HG03565 (cell line): ENCODE measurements at regions not wholly inside any gene's neighbourhood (a gene's known extent, or its start where the extent isn't known, plus 50 kb on each side); places are given as distances from the start of the nearest gene placed in this dataset.

Experiments used
- ATAC-seq: cut with Tn5 transposase; IDR thresholded peaks from one replicate; pipeline ENCODE4 v1.9.1; 2021; ENCODE audit warnings: mild to moderate bottlenecking, moderate library complexity; ENCODE audit not compliant: unreplicated experiment

DNA sequence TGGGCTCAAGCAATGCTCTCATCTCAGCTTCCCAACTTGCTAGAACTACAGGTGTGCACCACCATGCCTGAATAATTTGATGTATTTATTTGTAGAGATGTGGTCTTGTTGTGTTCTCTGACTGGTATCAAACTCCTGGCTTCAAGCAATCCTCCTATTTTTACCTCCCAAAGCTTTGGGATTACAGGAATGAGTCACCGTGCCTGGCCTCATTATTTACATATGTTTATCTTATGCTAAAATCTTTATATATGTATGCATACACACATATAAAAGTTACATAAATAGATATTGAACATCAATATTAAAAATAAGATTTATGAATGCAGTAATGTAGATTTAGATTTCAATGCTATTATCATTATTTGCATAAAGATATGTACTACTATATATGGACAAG is 1634.5 kb upstream of the LRRTM3 start:
- no peak for ATAC-seq

DNA sequence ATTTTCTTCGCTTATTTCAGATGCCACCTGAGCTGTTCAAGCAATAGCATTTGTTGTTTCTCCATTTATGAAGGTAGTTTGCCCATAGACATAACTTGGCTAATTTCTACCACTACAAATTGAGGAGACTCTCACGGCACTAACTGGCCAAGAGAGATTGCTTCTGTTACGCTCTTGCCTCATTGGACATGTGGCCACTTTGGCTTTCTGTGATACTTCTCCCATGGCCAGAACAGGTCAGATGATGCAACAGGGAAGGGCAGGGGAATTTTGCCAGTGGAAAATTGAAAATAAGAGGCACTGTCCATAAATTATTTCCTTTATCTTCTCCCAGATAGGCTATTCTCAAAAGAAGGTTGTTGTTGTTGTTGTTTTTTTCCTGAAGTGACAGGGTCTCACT is 1633.3 kb upstream of the LRRTM3 start:
- ATAC-seq: no peak

DNA sequence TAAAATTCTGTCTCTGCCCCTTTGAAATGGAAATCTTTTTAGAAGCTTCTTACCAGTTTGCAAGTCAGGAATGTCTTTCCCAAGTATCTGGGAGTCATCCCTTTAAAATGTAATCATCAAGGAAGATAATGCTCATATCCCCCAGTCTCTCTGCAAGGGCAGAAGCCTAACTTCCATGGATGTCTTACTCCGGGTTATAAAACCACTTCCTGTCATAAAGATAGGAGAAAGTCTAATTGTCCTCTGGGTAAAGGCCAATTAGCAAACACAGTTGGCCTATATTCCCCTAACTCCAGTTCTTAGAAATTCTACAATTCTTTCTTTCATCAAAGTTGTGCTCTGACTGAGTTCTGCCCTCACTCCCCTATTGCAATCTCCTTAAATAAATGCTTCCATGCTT is 1631.5 kb upstream of the LRRTM3 start:
- ATAC-seq: no peak

DNA sequence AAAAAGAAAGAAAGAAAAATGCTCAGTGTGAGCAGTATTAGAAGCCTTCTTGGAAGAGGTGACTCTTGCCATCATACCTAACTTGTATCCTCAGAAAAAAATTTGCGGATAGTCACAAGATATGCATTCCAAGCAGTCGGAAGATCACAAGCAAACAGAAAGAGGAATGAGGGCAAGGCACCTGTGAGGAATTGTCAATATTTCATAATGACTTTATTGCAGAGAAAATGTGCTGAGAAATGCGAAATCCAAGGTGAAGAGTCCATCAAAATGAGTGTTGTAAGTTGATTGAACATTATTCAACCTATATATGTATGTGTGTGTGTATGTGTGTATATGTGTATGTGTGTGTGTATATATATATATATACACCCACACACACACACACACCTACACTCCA is 1624.7 kb upstream of the LRRTM3 start:
- no peak for ATAC-seq

DNA sequence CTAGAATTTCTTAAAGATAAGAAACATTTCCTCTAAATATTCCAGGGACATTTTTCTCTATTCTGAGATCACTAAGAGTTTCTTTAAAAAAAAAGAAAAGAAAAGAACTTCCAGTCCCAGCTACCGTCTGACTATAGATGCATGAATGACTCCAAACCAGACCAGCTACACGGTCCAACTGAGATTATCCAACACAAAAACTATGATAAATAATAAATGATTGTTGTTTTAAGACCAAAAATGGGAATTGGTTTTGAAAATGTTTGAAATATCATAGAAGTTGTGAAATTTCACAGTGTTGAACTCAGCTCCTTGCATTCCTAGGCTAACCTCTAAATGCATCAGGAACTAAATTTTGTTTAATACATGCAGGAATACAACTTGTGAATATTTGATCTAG is 1619.6 kb upstream of the LRRTM3 start:
- no peak for ATAC-seq

DNA sequence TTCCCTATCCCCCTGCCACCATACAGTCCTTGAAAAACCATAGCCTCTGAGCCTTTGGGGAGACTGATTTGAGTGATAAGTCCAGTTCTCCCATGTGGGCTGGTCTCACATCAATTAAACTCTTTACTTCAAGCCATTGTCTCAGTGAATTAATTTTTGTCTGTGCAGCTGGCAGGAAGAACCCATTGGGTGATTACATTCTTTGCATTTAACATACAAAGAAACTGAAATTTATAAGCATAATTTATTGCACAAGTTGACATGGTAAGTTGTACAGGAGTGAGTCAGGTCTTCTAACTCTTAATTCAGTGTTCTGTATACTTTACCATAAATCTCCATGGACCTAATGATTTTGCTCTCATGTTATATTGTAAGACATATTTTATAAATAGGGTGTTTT is 1613.0 kb upstream of the LRRTM3 start:
- no peak for ATAC-seq

DNA sequence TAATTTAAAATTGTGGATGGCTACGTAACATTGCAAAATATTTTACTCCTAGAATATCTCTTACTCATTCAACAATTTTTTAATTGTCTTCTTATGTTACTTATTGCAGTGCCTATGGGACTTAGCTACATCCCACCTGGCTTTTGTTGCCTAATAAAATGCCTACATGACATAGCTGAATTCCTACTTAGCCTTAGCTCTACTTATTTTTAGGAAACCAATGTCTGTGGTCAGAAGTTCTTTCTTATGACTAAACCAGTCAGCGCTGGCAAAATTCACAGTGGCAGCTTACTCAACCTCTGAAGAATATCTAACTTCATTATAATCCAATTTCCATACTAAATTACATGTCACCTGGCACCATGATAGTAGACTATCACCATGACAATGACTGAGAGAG is 1612.4 kb upstream of the LRRTM3 start:
- no peak for ATAC-seq

DNA sequence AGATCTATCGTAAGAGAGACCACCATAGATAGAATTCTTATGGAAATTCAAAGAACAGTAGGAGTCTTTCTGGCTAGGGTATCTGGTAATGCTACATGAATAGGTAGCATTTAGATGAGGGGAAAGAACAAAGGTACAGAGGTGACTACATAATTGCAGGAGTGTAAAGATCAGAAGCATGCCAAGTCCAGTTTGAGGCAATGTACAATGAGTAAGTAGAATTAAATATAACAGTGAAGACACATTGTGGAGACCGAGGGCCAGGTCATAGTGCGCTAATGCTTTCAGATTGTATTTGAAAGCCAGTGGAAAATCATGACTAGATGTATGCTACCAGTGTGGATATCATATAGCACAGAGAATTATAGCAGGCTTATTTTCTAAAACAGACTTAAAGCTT is 1611.6 kb upstream of the LRRTM3 start:
- no peak for ATAC-seq

DNA sequence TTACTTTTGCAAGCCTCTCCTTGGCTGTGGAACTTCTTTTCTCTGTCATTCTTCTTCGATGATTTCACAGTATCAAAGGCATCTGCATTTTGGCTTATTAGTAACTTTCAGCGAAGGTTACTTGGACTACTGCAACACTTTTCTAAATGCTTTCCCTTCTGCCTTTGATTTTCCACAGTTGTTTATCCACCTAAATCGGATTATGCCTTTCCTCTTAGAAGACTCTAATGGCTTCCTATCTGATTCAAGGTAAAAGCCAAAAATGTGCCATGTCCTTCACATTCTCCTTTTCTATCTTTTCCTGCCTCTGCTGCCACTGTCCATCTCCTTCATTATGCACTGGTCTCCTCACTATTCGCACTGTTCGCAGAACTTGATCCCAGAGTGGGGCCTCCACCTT is 1606.3 kb upstream of the LRRTM3 start:
- no peak for ATAC-seq

DNA sequence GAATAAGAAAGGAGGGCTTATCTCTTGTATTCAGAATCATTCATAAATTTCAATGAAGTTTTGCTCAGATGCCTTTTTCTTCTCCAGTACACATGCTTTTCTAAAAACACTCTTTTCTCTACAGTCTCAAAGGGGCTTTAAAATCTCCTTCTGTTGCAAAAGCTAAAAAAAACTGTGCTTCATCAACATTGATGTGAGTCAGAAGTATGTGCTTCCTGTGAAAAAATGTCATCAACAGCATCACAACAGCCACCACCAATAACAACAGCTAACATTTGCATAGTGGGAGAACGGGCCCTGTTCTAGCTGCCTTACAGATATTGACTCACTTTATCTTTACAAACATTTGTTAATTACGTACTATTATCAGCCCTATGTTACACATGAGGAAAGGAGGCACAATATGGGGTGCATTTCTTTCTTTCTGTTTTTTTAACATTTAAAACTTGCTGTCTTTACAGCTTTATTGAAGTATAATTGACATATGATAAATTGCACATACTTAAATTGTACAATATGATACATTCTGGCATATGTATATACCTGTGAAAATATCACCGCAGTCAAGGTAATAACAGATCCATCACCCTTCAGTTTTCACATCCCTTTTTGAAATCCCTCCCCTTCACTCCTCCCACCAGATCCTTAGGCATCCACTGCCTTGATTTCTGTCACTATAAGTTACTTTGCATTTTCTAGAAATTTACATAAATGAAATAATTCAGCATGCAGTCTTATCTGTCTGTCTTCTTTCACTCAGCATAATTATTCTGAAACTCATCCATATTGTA is 1605.4 kb upstream of the LRRTM3 start:
- ATAC-seq: no peak

DNA sequence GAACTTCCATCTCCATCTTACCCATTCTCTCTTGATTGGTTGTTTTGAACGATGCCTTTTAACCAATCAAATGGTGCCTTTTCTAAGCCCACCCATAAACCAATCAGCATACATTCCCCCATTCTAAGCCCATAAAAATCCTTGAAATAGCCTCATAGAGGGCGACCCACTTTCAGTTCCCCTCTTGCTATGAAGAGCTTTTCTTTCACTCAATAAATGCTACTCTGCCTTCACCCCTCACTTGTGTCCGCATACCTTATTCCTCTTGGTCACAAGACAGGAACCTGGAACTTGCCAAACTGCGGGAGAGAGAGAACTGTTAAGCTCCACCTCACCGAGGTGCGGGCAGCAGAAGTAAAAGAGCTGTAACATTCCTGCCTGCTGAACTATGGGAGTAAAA is 1602.0 kb upstream of the LRRTM3 start:
- no peak for ATAC-seq

DNA sequence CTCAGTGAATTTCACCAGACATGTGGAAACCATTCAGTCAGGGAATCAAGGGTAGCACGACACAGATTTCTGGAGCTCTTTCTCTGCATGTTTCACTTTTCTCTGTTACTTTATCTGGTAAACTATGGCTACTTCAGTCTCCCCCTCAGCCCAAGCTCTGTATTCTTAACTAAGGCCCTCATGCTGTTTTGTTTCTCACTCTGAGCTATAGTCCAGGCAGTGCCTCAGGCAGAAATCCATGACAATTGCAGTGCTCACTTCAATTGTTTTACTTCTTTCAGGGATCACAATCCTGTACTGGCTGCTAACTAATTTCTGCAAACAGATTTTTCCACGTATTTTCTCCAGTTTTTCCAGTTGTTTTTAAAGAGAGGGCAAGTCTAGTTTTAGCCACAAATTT is 1599.9 kb upstream of the LRRTM3 start:
- ATAC-seq: no peak

DNA sequence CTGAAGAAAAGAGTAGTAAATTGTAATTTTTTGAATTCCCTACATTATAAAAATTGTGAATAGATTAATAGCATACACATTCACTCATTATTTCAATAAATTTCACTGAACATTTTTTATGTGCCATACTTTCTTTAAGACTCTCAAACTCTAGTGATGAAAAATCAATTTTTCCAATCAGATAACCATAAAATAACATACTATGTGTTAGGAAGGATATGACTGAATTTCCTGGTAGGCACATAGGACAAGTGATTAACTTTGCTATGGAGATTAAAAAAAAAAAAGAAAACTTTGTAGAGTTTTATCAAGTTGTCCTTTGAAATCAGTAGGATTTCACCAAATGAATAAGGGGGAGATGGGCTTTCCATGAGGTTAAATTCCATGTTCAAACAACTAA is 1597.3 kb upstream of the LRRTM3 start:
- ATAC-seq: no peak

DNA sequence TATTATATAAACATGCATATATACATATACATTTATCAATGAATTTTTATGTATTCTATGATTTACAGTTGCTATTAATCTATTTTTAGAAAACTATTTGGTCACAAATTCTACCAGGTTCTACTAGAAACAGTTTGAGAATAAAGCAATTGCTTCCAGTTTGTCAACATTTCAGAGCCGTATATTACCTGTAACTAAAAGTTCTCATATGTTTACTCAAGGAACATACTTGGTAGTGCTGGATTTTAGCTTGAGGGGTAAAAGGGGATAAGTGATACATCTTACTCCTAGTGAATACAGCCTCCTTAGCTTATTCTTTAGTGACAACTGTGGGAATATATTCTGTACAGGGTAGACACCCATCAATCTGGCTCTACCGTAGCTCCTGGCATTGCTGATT is 1590.5 kb upstream of the LRRTM3 start:
- ATAC-seq: no peak

DNA sequence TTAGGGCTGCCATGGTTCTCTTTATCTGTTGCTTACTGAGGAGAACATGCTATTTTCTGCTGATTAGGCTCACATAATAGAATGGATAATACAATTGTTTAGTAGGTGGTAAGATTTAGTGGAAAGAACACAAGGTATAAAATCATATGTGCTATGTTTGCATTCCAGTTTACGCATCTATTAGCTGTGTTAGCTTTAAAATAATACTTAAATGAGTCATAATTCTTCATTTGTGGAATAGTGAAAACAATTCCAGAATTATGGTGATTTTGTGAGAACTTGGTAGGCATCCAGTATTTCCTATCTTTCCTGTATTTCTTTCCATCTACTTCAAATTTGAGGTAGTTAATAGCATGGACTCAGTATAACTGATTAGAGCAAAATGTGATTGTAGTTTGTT is 1585.5 kb upstream of the LRRTM3 start:
- ATAC-seq: no peak

DNA sequence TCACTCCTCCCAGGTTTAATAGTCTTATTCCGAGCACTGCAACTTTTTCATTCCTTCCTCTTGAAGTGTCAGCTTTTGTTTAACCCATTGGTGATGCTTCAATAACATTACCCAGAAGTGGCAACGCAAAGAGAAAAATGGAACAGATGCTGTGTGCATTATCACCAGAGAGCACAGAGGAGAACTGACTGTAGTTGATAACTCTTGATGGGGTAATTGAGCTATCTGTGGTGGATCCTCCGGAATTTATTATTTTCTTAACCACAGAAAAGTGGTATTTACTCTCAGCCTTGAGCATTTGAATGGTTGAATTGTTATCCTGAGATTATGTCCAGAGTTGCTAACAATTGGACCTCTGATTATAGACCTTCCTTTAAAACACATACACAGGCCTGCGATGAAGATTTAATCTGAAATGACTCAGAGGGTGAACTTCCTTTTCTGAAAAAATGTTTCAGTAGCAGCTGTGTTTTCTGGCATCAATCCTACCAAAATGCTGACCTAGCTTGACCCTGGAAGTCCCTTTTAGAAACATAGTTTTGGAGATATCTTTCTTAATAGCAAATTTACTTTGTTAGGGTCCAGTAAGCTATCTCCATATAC is 1584.4 kb upstream of the LRRTM3 start:
- ATAC-seq: no peak

DNA sequence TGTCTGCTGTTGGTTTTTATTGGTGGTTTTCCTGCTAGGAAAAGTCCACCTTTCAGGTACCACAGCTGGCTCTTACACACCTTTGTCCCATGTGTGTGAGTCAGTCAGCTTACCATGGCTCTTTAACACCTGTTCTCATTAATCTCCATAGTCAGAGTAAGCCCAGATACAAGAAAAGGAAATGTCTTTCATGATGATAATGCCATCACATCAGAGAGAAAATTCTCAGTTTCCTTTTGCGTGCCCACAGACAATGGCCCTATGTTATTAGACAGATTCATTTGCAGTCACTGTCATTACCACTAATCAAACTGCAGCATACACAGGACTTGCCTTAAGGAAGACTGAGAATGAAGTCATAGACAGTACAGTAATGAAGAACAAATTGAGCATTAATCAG is 1583.6 kb upstream of the LRRTM3 start:
- ATAC-seq: no peak

DNA sequence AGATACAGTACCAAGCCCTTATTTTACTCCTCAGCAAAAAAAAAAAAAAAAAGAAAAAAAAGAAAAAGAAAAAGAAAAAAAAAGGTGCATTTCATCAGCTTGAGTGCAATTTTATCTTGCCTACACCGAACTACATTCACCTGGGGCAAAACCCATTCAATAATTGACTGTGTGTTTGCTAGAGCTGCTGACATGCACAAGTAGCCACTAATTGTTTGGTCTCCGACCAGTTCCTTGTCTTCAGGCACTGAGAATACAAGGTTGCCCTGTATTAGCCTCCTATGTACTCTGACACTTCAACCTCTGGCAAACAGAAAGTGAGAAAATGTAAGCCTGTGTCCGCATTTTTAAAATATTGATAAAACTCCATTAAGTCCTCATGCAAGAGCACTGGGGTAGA is 1579.4 kb upstream of the LRRTM3 start:
- ATAC-seq: no peak

DNA sequence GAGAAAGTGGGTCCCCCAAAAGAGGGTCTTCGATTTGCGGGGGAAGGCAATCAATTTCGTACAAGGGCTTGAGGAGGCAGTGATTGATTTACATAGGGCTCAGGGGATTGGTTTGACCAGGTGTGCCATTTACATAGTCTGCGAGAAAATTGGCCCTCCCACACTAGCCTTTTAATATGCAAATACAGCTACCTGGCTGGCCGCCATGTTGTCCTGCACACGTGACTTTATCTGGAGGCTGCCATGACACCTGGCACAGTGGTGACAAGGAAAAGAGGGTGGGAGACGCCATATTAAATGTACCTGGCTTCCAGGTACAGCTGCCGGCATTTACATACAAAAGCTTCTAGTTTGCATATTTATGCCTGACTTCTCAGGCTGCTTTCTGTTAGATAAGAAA is 1577.2 kb upstream of the LRRTM3 start:
- no peak for ATAC-seq

DNA sequence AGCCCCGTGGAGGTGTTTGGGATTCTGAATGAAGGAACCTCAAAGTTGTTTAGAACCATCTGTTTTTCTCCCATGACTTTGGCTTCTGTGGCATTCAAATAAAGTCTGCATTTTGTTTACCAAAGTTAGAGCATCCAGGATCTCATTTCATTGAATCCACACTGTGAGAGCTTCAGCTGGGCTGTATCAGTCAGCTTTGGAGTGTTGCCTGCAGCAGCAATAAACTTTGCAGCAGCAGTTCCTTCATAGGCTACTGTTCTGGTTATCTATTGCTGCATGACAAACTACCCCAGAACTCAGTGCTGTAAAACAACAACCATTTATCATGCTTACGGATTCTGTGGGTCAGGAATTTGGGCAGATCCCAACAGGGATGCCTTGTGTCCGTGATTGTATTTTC is 1575.2 kb upstream of the LRRTM3 start:
- no peak for ATAC-seq

DNA sequence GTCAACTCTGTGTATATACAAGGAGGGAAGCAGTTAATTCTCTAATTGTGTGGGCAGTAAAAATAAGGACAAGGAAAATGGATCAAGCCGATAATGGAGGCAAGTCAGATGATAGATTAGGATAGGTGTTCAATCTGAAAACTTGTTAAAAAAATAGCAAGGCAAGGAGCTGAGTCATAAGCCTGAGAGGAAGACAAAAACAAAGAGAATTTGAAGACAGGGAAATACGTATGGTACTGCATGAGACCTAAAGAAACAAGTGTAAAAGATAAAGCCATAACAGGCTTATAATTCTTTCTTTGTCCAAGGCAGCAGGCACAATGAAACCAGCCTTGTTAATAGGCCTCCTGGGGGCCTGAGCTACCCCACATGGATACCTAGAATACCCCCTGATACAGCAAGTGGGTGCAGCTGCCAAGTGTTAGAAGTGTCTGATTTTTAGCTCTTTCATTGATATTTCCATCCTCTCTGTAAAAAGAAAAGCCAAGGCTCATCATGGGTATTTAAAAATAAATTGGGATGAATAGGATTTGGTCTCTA is 1570.6 kb upstream of the LRRTM3 start:
- no peak for ATAC-seq

DNA sequence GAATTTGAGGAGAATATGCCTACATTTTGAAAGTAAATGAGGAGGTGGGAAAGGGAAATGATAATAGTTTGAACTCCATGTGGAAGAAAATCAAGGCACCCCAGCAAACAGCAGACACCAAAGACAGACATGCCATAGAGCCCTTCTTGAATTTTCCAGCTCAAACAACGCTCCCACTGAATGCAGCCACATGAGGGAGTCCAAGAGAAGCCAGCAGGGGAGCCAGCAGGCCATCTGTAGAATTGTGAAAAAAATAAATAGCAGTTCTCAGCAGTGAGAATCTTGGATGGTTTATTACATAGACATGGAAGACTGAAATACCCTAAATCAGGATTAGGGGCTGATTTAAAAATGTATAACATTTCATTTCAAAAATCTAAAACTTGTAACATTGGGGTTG is 1567.3 kb upstream of the LRRTM3 start:
- no peak for ATAC-seq

DNA sequence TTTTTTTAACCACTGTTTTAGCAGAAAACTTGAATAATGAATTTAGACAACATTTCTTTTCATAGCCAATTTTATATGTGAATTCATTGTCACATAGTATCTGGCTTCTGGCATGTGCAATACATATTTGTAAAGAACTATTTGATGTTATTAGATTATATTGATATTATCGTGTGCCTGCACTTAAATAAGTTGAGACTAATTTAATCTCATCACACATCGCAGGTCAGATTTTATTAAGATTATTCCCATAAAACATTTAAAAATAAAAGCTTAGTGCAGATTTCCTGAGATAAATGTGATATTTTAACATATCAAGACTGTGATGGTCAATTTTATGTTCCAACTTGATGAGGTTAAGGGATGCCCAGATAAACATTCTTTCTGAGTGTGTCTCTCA is 1565.3 kb upstream of the LRRTM3 start:
- no peak for ATAC-seq
